Stimulated activated naive CD8-positive, alpha-beta T cell treated with anti-CD3 and anti-CD28 coated beads, Interleukin-15, Interleukin-2, amounts not matched to agents 100 U/mL and 50 U/mL, for 24 hours (primary cell): ENCODE measurements at regions not wholly inside any gene's neighbourhood (a gene's known extent, or its start where the extent isn't known, plus 50 kb on each side); places are given as distances from the start of the nearest gene placed in this dataset.

Source experiments
- ATAC-seq: fragments of 150-1000 bp; cut with Tn5 transposase; one replicate; pipeline ENCODE4 v1.10.0; 2021
- DNase-seq: peaks from one replicate; pipeline ENCODE4 v3.0.0; 2021

DNA sequence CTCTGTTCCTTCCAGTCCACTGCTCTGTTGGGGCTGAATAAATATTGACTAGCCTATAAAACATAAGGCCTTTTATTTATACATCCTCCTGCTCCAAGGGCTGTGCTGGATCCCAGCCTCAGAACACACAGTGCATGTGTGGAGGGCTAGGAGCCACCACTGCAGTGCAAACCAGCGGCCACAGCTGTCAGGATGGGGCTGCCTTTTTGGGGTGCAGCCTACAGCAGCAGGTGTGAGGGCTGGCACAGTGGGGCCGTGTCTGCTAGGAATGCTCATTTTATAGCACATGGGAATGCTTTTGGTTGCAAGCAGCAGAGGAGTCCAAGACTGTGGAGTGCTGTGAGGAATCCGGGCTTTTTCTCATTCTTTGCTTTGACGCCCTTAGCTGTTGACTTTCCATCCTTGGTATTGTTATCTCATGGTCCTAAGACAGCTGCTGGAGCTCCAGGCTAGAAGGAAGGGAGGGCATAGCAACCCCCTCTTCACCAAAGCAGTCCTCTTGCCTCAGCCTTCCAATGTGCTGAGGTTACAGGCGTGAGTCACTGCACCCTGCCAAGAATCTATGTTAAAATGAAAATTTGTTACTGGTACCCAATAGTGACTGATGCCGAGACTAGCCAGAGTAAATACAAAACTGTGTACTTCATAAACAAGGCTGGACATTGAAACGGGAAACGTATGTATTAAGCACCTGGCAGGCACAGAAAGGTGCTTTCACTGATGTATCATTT is 334.3 kb upstream of the GATB start:
- no peak for DNase-seq
- no peak for ATAC-seq

DNA sequence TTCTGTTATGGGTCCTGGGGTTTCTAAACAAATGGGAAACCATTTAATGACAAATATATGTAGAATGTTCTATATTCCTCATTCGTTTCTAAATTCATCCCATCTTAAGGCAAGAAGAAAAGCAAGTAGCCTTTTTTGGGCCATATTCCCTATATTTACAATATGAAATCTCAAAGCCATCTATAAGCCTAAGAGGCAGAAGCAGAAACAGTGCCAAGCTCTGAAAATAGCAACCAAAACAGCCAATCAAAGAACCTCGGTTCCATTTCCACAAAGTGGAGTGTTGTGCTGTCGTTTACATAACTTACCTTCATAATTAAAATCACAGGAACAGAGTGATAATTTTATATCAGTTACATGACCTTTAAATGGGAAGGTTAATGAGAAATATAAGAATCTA is 330.6 kb upstream of the GATB start:
- ATAC-seq (no peak), DNase-seq (no peak)

DNA sequence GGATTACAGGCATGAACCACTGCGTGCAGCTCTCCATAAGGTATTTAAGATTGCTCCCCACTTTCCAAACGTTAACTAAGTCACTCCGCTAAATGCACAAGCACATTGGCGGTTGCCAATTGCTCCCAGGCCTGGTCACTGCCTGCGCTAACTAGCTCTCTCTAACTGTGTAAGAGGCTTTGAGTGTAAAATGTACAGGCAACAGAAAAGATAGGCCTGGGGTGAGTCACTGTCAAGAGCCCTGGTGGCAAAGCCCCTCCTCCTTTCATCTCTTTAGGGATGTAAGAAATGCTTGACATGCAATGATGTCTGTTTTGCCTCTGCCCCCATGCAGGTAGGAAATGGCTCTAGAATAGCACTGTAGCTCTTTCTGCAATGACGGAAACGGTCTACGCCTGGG is 329.7 kb upstream of the GATB start:
- DNase-seq (no peak), ATAC-seq (peak; percentile 56)

DNA sequence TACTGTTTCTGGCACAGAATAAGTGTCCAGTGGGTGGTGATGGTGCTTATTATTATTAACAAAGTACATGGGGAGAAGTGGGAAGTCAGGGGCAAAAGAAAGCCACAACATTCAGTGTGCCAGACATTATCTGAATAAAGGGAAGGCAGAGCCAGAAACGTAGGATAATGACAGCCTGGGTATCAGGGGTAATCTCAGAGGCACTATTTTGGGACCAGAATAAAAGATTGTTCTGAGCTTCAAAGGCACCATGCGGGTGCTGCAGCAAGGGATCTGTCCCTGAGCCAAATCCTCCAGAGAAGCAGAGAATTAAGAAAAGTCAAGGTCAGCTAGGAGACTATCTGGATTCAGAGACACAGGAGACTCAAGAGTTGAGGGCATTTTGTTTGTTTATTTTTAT is 328.8 kb upstream of the GATB start:
- DNase-seq (no peak), ATAC-seq (no peak)

DNA sequence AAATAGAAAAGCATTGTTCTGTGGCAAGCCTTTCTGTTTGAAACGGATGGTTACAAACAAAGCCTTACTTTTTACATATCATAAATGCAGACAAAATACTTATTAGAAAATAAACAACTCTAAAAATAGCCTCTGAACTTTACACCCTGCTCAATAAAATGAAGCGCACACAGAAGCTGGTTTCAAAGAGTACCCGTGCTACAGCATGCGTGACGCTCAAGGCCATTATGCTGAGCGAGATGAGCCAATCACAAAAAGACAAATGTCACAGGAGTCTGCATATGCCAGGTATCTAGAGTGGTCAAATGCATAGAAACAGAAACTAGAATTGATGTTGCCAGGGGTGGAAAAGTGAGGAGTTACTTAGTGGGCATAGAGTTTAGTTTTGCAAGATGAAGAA is 326.5 kb upstream of the GATB start:
- ATAC-seq (no peak), DNase-seq (no peak)

DNA sequence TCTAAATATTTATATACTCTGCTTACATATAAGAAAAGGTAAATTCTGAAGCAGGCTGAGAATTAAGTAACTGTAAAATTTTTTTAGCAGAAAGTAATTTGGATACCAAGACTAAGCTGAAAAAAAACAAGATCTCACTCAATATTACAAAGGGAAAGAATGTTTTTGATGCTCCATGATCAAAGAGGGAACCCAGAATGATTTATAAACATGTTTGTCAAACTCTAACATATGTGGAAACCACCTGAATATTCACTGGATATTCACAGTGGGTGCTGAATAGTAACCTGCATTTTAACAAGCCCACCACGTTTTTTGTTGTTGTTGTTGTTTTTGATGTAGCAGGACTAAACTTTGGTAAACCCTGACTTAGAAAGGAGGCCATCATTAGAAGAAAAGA is 324.9 kb upstream of the GATB start:
- DNase-seq (no peak), ATAC-seq (no peak)

DNA sequence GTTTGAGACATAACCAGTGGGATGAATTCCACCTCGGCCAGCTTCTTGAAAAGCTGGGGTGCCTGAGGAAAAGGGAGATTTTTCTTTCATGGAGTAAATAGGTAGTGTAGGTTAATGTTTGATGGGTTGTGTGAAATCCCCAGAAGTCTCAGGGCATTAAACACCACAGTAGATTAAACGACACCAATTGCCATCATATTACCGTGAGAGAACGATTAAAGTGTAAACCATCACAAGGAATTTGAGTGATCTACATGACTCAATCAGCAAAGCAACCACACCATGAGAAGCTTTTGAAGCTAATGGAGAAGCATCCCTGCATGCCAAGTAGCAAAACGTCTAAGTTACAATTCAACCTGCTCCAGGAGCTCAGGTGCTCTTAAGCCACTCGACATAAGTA is 322.5 kb upstream of the GATB start:
- ATAC-seq (no peak), DNase-seq (no peak)

DNA sequence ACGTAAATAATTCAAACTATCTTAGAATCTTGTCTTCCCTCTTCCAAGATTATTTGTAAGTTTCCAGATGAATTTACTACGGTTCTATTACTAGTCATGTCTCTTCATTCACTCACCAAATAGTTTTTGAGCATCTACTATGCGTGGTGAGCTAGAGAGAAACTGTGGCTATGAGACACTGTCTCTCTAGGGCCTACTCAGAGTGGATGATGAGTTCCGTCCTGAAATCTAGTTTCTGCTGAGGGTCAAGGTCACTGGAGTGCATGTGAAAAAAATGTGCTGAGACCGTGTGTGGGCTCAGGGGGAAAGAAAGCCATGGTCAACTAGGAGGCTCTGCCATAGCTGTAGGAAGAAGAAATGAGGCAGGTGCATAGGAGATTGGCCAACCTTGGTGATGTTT is 320.2 kb upstream of the GATB start:
- DNase-seq (no peak), ATAC-seq (no peak)

DNA sequence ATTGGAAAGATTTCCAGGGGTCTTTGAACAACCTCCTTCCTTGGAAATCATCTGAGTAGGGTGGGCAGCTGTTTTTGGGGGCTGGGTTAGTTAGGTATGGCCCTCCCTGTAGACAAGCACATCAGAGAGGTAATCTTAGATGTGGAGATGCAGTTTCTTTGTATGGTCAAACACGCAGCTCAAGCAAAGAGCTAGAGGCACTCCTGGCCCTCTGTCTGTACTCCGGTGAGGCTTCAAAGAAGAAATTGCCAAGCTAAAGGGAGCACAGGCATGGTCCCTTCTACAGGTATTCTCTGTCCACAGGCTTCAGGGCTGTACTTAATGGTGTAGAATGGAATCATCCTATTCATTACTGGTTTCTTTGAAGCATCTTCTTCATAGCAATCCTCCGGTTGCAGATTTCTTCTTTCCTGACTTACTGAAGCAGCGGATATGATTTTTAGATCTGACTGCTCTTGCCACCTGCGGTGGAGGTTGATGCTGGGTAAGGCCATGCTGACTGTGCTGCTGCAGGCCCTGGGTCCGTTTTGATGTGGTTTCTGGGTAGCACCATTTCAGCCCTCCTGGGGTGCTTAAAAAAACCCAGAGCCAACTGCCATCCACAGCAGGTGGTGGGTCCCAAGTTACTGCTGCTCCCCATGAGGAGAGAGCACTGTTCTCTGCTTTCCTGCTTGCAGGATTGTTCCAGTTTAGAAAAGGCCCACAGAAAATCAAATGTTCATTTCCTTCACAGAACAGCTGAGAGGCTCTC is 318.9 kb upstream of the GATB start:
- DNase-seq (no peak), ATAC-seq (no peak)

DNA sequence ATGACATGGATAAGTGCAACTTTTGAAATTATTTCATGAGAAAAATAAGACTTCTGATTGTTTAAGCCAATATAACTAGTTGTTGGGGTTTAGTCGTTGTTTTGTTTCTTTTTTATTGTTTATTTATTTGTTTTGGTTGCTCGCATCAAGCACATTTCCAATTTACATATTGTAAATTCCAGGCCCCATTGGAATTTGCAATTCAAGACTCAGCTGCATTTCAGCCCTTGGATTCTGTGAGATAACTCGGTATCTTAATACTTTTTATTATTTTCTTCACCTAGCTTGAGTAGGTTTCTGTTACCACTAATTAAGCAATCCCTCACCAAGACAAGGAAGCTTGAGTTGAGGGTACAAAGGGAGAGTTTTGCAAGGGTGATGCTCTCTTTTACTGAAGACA is 318.3 kb upstream of the GATB start:
- ATAC-seq, result no peak
- no peak for DNase-seq

DNA sequence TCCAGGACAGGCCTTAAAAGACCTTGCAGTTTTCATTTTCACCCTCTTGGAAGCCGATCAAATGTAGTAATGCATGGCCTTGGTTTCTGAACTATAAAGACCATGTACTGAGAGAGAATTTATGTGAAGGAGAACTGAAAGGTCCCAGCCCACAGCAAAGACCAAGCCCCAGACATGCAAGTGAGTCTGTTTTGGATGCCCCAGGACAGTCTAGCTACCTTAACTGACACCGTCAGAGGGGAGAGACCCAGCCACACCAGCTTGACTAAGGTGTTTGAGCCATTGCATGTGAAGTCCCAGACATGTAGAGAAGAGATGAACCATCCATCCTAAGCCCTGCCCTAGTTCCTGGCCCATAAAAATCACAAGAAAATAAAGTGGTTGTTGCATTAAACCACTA is 316.8 kb upstream of the GATB start:
- DNase-seq, result no peak
- no peak for ATAC-seq

DNA sequence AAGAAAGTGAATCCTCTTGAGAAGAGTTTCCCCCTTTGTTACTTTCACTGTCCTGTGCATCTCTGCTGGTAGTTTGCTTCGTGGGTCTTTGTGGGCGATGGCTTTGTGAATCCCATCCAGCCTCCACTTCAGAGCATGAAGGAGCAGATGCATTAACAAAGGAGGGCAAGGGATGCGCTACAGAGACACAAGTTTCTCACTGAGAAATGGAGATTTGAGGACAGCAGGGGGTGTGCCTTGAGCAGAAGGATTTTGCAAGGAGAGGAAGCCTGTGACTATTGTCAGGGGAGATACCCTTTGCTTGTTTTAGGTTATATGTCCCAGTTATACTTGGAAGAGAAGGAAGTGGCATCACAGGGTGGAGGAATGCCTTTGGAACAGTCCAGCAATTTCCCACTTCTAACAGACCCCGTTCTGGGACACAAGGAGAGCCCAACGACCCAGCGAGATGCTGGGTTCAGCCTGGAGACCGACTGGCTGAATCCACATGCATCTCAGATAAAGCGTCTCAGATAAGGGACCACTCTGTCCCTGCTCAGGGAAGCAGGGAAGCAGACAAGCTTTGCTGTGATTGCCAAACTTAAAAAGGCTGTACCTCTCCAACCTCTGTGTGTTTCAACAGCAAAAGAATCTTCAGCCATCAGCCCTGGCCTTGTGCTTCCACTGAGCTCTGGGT is 314.6 kb upstream of the GATB start:
- DNase-seq (no peak), ATAC-seq (no peak)

DNA sequence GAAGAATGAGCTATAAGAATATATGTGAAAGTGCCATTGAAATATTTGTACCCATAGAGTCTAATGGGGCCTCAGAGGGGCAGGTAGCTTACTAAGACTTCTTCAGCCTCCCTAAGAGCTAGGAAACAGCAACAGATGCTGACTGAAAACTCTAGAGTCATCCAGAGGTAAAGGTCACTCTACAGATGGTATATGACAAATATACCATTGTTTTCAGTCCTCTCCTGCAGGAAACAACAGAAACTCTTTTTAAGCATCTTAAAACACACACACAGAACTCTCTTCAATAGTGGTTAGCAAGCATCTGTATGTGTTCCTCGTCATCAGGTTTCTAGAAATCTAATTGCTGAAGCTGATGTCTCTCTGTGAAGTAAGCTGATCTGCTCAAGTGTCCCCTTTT is 313.8 kb upstream of the GATB start:
- DNase-seq (no peak), ATAC-seq (no peak)

DNA sequence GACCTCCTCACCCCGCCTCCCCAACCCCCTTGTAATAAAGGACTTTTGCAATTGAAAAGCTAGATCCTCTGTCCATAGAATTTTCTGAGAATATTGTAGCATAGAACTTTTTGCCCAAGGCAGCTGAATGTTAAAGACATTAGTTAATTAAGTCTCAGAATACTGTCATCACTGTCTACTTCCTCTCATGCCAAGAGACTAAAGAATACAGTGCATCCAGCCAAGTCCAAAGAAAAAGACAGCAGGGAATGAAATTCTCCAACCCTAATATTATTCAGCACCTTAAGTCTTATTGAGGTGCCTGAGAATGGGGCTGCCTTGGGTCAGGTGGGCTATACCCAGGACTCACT is 313.3 kb upstream of the GATB start:
- ATAC-seq (no peak), DNase-seq (no peak)

DNA sequence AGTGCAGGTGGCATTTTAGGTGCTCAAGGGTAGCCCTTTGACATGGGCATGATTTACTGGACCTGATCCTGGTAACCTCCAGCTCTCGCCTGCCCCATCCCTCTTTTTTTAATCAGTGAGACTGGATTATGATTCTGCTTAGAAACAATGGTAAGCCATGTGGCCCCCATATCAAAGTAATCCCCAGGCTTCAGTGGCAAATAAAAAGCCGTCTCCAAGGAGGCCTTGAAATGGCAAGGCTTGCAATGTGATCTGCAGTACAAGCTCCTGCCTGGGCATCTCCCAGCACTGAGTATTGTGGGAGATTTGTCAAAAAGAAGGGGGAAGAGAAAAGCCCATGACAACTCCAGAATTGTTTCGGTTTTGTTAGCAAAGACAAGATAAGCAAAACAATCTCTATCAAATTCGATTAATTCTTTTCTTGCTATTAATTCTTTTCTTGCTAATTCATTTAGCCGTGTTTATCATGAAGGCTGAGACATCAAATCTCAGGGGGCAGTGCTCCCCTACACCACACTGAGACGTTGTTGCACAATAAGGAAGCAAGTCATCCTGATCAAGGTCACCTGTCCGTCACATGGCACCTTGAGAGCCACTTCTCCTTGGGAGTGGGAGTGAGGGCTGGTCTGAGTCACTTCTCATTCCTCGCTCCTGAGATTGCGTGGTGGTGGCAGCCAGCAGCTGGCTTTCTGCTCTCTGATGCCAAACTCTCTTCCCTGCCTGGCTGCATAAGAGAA is 312.7 kb upstream of the GATB start:
- no peak for ATAC-seq
- DNase-seq, result no peak

DNA sequence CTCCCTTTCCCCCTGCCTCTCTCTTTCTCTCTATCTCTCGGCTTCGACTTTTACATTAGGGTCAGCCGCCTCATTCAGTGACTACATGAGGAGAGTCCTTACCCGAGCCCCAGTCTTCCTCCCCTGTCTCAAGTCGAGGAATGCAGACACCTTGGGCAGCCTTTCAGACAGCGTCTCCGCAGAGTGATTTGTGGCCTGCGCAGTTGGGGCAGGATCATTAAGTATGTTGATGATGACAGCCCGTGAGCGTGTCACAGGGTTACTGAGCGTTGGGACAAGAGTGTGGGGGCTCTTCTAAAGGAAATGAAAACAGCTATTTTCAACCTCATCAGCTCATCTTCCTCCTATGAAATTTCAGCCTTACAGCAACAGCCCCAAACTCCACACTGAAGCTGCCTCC is 312.1 kb upstream of the GATB start:
- DNase-seq (no peak), ATAC-seq (no peak)

DNA sequence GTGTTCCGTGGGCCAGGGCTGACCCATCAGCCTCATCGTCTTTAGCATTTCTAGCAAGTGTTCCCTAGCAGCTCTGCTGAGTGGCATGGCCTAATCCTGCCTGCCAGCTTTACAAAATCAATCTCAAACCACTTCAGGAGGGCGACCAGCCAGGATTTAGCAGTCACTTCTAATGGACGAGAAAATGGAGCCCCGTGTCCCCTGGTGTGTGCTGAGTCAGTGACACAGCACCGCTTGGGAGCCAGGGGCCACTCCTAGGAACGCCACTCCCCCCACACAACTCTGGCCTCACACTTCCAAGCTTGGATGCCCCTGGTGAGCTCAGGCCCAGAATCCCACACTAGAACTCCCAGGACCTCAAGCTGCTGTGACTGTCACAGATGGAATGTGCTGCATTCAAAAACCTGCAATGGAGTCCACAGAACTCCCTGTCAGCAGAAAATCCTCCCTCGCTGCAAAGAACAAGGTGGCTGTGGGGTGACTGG is 311.2 kb upstream of the GATB start:
- no peak for ATAC-seq
- DNase-seq, result no peak

DNA sequence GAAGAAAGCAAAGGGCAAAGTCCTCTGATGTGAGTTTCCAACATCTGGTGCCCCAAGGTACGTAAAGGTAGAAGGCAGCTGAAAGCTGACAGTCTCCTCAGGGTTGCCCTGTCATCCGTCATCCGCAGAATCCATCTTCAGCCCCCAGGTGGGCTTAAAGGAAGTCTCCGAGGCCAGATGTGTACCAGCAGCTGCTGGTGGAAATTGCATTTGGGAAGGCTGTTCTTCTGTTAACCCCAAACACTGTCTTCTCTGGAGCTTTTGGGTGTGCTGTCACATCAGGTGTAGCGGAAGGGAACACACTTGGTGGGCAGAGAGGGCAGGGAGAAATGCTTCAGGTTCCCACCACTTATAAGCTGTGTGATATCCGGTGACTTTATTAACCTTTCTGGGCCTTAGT is 310.0 kb upstream of the GATB start:
- DNase-seq, result no peak
- ATAC-seq, result no peak

DNA sequence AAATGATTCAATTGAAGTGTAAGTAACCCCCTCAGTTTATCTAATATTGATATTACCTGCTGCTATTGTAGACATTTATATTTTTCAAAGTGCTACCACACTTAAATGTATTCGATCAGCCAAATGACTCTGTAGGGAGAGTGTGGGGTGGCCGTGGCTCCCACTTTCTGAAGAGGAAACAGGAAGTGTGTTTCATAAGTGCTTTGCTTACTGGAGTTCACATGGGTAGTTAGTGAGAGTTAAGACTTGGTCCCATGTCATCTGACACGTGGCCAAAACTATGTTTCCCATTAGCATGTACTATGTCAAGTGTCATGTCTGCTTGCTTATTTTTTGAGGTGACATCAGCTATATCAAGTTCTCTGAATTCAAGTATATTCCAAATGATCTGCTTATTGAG is 308.1 kb upstream of the GATB start:
- DNase-seq, result no peak
- ATAC-seq, result no peak

DNA sequence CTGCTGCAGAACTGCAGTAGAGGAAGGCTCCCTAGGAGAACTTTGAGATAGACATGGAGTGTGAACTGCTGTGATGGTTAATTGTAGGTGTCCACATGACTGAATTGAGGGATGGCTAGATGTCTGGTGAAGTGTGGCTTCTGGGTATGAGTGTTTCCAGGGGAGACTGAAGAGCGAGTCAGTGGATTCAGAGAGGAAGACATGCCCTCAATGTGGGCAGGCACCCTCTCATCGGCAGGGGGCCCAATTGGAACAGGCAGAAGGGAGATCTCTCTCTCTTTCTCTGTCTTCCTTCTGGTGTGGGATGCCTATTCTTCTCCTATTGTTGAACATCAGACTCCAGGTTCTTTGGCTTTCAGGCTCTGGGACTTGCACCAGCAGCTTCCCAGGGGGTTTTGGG is 304.7 kb upstream of the GATB start:
- ATAC-seq (no peak), DNase-seq (no peak)

DNA sequence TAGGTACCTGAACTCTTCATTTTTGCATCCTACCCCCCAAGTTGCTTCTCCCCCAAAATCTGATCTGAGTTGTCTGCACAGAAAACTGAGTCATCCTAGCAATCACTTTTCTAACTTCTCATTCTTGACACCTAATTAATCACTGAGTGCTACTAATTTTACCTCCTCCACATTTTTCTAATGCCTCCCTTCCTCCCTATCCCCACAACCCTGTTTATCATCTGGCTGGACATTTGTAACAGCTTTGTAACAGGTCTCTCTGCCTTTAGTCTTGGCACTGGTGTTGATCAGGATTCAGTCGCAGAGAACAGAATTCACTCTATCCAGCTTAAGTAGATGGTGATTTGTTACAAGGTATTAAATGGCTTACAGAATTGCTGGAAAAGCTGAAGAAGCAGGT is 303.9 kb upstream of the GATB start:
- no peak for ATAC-seq
- DNase-seq, result no peak

DNA sequence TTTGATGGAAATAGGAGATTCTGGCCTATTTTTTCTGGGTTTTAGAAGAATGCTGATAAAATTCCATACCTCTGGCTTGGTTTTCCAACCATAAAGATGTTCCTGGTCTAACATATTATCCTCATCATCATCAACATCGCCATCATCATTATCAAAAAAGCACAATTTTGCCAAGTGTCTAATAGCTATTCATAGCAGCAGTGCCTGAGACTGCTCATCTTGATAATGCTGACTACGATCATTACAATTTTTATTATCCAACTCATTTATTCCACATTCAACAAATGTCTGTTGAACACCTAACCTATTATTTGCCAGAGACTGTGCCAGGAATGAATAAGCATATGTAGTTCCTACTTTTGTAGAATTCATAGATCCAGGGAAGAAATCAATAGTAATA is 303.5 kb upstream of the GATB start:
- ATAC-seq (no peak), DNase-seq (no peak)
